GM23338 (cell line): ENCODE measurements at regions not wholly inside any gene's neighbourhood (a gene's known extent, or its start where the extent isn't known, plus 50 kb on each side); places are given as distances from the start of the nearest gene placed in this dataset.

Experiments used
- CREB1 ChIP-seq: fragments of 250-450 bp; sonication (Bioruptor Pico); IDR thresholded peaks from 2 replicates; pipeline ENCODE4 v1.5.0; 2020; ENCODE audit warnings: low read depth, mild to moderate bottlenecking, moderate library complexity
- EZH2 ChIP-seq: fragments of 200-600 bp; sonication (generic); IDR thresholded peaks from one replicate; pipeline ENCODE4 v1.8.0; 2017; ENCODE audit warnings: antibody characterized with exemption, mild to moderate bottlenecking, low read depth; ENCODE audit not compliant: unreplicated experiment
- EZH2phosphoT487 ChIP-seq: fragments of 200-600 bp; sonication (generic); IDR thresholded peaks from one replicate; pipeline ENCODE4 v1.8.1; 2018; ENCODE audit warnings: antibody characterized with exemption; ENCODE audit not compliant: unreplicated experiment
- JUNB ChIP-seq: IDR thresholded peaks from one replicate; pipeline ENCODE4 v1.6.1; 2016; ENCODE audit warnings: antibody characterized with exemption; ENCODE audit not compliant: unreplicated experiment
- POLR2AphosphoS5 ChIP-seq: IDR thresholded peaks from 2 replicates; pipeline ENCODE4 v1.6.1; 2016; ENCODE audit warnings: antibody characterized with exemption, low read depth
- STAT1 ChIP-seq: IDR thresholded peaks from one replicate; pipeline ENCODE4 v1.6.1; 2016; ENCODE audit warnings: antibody characterized with exemption; ENCODE audit not compliant: unreplicated experiment
- ZNF331 ChIP-seq: fragments of 250-450 bp; sonication (Bioruptor Pico); IDR thresholded peaks from 2 replicates; pipeline ENCODE4 v1.5.0; 2020; ENCODE audit warnings: low read depth, mild to moderate bottlenecking, moderate library complexity
- TF ChIP-seq, protein P1 (sequence below), 2 experiments: fragments of 200-600 bp in 1 of 2; sonication (generic) in 1 of 2; conservative IDR thresholded peaks; 2 replicates each; pipeline versions ENCODE4 v1.5.1 to v1.6.1; 2016 to 2017; ENCODE audit warnings: antibody characterized with exemption in 2 of 2, low read depth in 2 of 2, mild to moderate bottlenecking in 2 of 2, moderate library complexity in 1 of 2
- TF ChIP-seq, protein P2 (sequence below): IDR thresholded peaks from one replicate; pipeline ENCODE4 v1.6.1; 2018; ENCODE audit warnings: antibody characterized with exemption; ENCODE audit not compliant: unreplicated experiment
- TF ChIP-seq, protein P3 (sequence below): IDR thresholded peaks from 2 replicates; pipeline ENCODE4 v1.6.1; 2016; ENCODE audit warnings: antibody characterized with exemption

DNA sequence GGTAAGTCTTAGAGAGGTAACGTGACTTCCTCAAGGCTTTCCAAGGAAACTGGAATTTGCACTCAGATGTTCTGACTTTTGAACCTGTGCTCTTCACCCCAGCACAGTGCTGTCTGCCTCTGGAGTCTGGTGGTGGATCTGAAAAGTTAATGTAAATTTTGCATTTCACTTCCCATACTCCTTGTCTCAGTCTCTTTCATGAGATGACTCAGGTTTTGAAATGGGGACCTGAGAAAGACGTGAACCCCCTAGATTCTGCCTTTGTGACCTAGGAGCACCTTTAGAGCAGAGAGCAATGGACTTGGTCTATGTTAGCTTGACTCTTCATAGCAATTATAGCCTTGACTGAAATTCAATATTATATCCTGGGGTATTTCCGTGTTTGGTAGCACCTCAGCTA lies 223.0 kb downstream of the QKI start:
- TF ChIP-seq EZH2phosphoT487 (no peak), EZH2 (no peak), POLR2AphosphoS5 (no peak), CREB1 (CRISPR knock-in tag) (no peak), STAT1 (no peak), JUNB (no peak), ZNF331 (no peak)
- TF ChIP-seq, protein P1, sequence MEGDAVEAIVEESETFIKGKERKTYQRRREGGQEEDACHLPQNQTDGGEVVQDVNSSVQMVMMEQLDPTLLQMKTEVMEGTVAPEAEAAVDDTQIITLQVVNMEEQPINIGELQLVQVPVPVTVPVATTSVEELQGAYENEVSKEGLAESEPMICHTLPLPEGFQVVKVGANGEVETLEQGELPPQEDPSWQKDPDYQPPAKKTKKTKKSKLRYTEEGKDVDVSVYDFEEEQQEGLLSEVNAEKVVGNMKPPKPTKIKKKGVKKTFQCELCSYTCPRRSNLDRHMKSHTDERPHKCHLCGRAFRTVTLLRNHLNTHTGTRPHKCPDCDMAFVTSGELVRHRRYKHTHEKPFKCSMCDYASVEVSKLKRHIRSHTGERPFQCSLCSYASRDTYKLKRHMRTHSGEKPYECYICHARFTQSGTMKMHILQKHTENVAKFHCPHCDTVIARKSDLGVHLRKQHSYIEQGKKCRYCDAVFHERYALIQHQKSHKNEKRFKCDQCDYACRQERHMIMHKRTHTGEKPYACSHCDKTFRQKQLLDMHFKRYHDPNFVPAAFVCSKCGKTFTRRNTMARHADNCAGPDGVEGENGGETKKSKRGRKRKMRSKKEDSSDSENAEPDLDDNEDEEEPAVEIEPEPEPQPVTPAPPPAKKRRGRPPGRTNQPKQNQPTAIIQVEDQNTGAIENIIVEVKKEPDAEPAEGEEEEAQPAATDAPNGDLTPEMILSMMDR (conservative IDR thresholded peaks at IDR 0.05; ENCODE audit: low read depth in 2 of 2): no peak
- TF ChIP-seq, protein P2, sequence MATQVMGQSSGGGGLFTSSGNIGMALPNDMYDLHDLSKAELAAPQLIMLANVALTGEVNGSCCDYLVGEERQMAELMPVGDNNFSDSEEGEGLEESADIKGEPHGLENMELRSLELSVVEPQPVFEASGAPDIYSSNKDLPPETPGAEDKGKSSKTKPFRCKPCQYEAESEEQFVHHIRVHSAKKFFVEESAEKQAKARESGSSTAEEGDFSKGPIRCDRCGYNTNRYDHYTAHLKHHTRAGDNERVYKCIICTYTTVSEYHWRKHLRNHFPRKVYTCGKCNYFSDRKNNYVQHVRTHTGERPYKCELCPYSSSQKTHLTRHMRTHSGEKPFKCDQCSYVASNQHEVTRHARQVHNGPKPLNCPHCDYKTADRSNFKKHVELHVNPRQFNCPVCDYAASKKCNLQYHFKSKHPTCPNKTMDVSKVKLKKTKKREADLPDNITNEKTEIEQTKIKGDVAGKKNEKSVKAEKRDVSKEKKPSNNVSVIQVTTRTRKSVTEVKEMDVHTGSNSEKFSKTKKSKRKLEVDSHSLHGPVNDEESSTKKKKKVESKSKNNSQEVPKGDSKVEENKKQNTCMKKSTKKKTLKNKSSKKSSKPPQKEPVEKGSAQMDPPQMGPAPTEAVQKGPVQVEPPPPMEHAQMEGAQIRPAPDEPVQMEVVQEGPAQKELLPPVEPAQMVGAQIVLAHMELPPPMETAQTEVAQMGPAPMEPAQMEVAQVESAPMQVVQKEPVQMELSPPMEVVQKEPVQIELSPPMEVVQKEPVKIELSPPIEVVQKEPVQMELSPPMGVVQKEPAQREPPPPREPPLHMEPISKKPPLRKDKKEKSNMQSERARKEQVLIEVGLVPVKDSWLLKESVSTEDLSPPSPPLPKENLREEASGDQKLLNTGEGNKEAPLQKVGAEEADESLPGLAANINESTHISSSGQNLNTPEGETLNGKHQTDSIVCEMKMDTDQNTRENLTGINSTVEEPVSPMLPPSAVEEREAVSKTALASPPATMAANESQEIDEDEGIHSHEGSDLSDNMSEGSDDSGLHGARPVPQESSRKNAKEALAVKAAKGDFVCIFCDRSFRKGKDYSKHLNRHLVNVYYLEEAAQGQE: no peak
- TF ChIP-seq, protein P3, sequence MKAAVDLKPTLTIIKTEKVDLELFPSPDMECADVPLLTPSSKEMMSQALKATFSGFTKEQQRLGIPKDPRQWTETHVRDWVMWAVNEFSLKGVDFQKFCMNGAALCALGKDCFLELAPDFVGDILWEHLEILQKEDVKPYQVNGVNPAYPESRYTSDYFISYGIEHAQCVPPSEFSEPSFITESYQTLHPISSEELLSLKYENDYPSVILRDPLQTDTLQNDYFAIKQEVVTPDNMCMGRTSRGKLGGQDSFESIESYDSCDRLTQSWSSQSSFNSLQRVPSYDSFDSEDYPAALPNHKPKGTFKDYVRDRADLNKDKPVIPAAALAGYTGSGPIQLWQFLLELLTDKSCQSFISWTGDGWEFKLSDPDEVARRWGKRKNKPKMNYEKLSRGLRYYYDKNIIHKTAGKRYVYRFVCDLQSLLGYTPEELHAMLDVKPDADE: no peak
